HG03520 (cell line): ENCODE measurements at regions not wholly inside any gene's neighbourhood (a gene's known extent, or its start where the extent isn't known, plus 50 kb on each side); places are given as distances from the start of the nearest gene placed in this dataset.
"Not testable (repeated sequence)": the region's sequence is repeated elsewhere in the genome, so short reads cannot be mapped to it uniquely, and the experiment has no call there.

Experiments used
- ATAC-seq: cut with Tn5 transposase; IDR thresholded peaks from one replicate; pipeline ENCODE4 v1.9.1; 2021; ENCODE audit warnings: mild to moderate bottlenecking, moderate library complexity; ENCODE audit not compliant: unreplicated experiment

DNA sequence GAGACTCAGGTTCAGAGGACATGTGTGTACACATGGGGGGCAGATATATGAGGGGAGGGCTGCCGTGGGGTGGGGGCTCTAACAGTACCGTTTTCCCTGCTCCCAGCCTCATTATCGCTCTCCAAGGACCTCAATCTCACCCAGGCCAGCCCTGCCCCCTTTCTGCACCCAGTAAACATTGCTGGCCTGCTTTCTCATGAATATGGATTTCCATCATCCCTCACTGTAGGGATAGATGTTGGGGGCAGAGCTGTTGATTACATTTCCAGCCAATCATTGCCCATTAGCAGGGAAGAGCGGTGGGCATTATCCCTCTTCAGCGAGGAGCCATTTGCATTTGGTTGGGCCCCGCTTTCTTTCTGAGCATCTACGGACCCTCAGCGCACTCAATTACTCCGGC, 273.8 kb downstream of the RPS6KC1 start:
- ATAC-seq = no peak

DNA sequence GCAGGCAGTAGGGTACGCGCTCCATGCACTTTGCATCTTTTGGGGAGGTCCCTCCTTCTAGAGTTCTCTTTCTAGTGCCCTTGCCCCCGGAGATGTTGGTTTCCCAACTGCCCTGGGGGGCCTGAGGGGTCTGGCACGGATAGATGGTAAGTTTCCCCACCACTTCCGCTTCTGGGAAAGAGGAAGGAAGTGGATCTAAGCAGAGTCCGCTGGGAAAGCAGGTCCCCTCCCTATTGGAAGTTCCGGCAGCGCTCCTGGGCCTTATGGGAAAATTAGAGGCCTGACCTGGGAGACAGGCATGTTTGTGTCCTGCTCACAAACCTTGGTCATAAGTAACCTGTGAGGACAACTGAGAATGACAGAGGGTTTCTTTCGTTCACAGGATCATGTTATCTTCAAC, 274.4 kb downstream of the RPS6KC1 start:
- no peak for ATAC-seq

DNA sequence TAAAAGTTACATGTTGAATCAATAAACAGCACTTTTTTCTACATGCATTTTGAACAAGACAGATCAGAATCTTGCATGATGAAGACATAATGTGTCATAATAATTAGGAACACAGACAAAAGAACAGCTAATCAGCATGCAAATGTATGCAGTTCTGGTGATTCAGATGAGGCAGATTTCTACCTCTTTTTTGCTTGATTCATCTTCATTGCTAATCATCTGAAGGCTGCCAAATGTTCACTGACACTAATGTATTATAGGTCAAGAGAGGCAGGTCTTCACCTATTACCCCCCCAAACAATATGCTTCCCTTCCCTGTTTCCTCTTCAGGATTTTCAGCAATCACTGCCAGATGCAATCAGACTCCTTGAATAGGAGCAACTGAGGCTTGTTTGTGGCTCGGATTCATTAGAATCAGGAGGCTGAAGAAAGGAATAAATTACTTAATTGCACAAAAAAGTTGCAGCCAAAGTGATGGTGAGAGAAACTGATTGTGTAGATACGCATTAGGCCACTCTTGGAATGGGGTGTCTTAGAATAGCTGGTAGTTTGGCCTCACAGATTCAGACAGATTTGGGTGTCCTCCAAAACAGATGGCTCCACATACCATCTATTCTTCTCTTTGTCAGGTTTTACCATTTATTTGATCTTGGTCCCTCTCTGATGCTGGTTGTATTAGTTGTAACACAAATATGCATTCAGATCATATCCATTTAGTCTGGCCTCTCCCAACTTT, 275.4 kb downstream of the RPS6KC1 start:
- no peak for ATAC-seq

DNA sequence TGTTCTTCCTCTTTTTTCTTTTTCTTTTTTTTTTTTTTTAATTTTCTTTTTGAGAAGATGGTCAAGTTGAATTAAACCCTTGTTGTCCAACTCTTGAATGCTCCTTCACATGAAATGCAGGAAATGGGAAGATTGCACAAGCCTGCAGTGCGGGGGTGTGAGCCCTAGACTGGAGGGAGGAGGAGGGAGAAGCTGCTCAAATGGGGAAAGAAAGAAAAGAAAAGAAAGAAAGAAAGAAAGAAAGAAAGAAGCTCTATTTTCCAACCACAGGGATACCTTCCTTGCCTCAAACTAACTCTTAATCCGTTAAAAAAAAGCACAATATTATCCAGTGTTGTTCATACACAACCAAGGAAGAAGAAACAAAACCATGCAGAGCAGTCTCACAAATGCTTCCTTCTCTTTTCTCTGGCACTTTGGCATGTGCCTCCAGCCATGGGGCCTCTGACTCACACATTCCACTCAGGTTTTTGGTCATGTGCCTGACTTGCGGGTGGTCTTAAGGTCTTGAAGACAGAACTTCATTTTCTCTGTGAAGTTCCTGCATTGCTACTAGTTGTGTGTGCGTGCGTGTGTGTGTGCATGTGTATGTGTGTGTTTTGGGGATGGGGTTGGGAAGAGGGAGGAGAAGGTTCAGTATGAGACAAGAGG, 276.1 kb downstream of the RPS6KC1 start:
- ATAC-seq = no peak

DNA sequence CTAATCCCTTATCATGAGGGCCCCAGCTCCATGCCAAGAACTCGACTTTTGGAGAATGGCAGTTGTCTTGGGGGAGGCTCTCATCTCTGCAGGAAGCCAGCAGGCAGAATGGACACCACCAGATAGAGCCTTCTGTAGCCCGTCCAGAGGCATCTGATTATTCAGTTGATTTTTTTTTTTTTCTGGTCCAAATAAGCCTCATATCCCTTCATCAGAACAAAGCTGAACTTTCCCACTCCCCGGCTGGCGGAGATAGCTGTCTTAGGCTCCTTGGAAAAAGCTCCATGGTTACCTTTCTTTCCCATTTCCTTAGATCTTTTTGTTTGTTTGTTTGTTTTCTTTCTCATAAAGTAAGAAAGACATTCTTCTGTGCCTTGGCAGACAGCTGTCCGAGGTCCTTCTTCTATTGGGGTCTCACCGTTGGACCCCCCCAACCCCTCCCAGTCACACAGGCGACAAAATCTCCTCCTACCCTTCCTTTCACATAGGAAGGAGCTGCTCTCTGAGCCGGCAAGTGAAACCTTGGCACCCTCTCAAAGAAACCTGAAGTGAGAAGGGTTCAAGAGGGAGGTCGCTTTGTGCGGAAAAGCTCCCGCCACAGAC, 278.5 kb downstream of the RPS6KC1 start:
- ATAC-seq = no peak

DNA sequence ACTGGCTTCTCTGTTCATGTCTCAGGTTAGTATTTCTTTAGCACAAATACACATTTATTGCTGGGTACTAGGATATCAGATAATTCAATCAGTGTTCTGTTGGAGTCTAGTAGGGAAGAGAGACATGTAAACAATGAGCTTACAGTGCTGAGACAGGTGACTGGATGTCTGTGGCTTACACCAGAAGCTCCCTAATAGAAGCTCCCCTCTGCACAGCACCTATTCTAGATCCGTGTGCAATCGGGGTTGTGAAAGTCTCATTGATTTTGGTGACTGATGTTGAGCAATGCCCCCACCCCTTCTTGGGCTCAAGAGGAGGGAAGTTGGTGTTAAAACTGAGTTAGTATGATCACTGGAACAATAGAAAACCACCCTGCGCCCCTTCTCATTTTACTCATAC, 279.2 kb downstream of the RPS6KC1 start:
- no peak for ATAC-seq

DNA sequence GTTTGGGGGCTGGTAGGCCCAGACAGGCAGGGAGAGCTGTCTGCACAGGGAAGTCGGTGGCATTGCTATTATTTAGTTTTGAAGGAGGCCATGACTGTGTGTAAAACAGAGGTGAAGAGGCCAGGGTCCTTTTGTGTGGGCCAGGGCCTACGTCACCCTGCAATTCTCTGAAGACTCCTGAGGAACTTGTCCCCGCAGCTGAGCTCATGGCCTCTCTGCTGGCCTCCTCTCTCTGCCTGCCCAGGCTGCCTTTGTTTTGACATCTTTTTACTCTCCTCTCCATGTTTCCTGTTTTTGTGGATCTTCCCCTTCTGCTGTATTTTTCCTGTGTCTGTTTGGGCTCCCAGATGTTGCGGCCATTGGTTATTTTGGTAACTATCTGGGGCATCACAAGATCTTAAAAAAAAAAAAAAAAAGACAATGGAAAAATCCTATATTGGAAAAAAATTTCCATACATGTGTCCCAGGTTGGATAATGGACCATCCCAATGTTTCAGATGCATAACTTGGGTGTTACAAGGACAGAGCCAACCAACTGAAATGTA, 280.7 kb downstream of the RPS6KC1 start:
- ATAC-seq = no peak

DNA sequence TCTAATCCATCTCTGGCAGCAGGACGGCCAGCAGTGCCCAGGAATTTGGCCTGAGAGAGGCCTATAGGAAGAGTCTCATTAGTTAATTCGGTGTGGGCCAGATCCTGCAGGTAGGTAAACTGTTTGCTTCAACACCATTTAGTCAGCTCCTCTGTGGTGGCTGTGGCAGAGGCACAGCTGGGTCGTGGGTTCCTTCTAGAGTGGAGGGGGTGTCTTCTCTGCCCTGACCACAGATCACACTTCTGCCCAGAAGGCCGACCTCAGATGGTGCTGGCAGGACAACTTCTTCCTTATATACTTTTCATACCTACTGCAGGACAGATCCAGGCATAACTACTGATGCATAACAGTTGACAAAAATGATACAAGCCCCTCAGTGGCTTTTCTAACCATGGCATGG, 281.4 kb downstream of the RPS6KC1 start:
- no peak for ATAC-seq

DNA sequence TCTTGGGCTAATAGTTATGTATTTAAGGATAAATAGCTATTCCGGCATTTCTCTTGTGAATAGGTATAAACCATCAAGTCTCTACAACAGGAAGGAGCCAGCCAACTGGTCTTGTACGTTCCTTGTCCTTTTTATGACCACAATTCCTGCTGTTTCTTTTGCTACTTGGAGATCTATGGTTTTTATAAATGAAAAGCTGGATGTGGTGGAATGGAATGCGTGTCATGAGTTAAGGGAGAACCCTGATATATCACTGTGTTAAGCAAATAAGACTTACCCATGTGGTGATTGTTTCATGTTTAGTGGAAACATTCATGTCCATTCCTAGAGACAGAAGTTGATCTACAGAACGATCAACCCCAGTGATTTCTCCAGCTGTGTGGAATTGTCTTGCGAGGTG, 282.1 kb downstream of the RPS6KC1 start:
- ATAC-seq = no peak

DNA sequence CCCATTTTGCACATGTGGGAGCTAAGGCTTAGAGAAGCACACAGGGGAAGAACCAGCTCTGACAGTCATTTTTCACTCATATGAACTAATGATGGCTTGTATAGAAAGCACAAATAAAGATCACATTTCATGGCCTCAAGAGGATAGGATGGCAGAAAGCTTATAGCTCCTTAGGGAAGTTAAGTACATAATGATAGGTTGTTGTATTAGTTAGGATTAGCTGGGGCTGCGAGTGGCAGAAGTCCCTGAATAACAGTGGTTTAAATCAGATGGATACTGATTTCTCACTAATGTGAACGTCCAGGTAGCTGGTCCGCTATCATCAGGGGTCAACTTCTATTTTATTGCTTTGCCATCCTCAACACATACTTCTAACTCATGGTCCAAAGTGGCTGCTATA, 284.0 kb downstream of the RPS6KC1 start:
- ATAC-seq = no peak

DNA sequence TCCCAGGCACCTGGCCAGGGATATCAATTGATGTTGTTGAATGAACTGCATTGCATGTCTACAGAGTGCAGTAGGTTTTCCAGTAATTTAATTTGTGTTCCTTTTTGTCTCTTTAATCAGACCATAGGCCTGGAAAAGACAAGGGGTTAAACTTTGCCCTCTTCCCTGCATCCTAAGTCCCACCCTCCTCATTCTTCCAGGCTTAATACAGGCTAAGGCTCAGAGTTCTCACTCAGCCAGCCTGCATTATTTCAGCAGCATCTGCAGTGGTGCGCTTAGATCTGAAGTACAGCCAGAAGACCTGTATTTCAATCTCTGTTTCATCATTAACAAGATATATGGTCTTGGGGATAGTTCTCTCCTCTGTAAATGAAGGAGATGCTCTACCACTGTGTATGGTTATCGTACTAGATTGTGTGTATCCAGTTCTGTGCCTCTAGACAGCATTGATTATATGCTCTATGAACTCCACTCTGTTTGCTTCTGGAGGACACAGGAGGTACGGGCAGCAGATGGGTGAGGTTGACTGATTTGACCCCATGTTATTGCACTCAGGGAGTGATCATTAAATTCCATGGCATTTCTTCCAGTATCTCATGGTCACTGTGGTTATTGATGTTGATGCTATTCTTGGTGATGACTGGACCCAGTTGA, 286.1 kb downstream of the RPS6KC1 start:
- no peak for ATAC-seq

DNA sequence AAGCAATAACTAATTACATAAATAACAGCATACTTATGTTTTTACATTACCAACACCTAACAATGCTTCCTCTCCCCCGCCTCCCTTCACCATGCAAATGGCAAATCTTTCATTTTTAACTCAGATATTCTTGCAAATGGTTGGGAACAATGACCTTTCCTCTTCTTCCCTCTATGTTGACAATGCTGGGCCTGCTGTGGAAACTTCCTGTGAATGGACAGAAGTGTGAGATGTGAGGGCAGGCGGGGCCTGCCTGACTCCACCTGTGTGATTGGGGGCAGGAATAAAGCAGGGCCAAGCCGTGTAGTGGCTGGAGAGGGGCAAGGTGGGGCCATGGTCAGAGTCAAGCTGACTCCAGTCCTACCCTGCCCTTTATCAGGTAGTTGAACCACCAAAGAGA, 289.6 kb downstream of the RPS6KC1 start:
- ATAC-seq = no peak

DNA sequence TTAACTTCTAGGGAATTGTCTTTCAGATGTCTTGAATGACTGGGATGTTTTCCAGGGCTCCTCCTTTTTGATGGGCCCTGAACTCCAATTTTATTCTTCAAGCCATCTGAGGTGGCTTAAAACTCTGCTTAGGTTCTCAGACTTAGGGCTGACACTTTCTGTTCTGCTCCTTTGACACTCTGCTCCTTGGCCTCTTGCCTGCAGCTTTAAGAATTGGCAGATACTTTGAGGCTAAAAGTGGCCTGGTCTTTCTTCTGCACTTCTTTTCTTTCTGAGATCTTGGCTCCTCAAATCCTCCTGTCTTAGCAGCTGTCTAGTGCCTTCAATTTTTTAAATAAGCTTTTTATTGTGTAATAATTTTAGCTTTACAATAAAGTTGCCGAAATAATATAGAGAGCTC, 294.6 kb downstream of the RPS6KC1 start:
- ATAC-seq = no peak

DNA sequence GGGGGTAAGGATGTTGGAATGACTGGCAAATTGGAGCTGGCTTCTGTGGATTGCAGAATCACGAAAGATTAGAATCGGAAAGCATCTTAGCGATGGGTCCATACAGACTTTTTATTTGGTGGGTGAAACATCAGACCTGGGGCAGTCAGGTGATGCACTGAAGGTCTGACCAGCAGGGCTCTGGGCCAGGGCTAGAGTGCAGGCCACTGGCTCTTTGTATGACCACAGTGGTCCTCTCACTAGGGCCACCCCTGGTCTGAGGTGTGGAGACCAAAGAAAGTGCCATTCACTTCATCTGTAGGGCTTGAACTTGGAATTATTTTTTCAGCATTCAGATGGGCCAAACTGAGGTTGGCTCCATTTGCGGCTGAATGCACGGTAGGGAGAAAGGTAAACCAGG, 306.4 kb downstream of the RPS6KC1 start:
- no peak for ATAC-seq

DNA sequence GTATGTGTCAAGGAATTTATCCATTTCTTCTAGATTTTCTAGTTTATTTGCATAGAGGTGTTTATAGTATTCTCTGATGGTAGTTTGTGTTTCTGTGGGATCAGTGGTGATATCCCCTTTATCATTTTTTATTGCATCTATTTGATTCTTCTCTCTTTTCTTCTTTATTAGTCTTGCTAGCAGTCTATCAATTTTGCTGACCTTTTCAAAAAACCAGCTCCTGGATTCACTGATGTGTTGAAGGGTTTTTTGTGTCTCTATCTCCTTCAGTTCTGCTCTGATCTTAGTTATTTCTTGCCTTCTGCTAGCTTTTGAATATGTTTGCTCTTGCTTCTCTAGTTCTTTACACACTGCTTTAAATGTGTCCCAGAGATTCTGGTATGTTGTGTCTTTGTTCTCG, 307.3 kb downstream of the RPS6KC1 start:
- not testable (repeated sequence) for ATAC-seq

DNA sequence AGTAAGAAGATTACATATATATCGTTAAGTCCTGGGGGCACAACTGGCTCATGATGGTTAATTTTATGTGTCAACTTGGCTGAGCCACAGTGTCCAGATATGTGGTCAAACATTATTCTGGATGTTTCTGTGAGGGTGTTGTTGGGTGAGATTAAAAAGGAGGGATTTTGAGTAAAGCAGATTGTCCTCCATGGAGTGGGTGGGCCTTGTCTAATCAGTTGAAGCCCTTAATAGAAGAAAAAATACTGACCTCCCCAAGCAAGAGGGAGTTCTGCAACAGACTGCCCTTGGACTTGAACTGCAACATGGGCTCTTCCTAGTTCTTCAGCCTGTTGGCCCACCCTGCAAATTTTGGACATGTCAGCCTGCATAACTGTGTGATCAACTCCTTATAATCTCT, 311.6 kb downstream of the RPS6KC1 start:
- no peak for ATAC-seq

DNA sequence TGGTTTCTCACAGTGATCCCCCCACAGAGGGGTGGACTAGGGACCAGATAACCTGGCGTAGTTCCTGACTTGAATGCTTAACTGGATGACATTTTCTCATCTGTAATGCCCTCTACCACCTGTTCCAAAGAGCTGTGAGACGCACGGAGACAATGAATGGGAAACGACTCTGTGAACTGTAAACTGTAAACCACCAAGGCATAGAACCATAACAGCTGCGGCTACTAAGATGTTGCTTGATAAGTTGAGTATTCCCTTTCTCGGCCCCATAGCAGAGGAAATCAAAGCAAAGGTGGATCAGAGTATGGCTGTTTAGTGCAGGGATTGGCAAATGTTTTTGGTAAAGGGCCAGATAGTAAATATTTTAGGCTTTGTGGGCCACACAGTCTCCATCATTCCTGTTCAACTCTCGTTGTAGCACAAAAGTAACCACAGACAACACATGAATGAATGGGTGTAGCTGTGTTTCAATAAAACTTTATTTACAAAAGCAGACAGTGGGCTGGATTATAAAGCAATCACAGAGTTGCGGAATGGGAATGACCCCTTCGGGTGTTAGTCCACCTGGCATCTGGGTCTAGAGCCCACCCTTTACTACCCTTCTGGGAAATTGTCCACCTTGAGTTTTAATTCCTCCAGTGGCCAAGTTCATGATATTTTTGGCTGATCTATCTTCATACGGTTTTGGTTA, 315.2 kb downstream of the RPS6KC1 start:
- ATAC-seq = no peak

DNA sequence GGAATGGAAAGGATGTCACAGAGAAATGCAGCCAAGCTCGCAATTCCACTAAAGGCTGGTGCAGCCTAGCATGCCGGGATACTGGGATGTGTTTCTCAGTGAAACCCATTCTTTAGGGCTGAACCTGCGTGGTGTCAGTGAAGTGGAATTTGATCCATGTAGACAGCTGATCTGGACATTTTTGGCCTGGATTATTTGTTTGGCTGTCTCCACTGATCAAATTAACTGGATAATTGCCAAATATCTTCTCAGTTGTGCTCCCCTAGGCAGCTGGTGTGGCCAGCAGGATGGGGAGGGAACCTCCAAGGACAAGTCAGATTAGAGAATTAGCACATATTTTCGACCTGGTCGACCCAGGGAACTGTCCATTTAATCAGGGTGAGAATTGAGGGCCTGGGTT, 318.4 kb downstream of the RPS6KC1 start:
- no peak for ATAC-seq

DNA sequence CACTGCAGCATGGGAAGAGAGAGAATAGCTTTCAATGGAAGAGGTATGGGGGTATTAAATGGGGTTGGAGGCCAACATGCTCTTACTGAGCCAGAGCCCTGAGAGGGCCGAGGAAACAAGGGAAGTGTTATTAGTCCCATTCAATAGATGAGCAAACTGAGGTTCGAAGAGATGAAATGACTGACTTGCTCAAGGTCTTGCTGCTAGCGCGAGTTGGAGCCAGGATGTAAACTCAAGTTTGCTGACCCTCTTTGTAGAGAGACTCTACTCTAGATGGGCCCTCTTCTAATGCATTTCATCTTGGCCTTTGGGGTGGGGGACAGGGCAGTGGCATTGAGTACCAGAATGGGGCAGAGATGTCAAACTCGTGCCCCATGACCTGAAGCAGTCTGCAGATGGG, 319.5 kb downstream of the RPS6KC1 start:
- no peak for ATAC-seq

DNA sequence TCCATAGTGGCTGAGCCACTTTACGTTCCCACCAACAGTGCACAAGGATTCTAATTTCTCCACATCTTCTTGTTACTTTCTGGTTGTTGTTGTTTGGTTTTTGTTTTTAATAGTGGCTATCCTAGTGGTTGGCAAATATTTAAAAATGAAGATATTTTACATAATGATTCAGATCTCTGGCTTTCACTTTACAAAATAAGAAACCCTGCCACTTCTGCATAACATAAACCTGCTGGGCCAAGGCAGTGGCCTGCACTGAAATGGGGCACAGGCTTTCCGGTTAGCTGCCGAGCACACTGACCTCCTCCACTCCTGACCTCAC, 320.4 kb downstream of the RPS6KC1 start:
- ATAC-seq = no peak
